Testis (tissue), 2 donors: ENCODE measurements at regions not wholly inside any gene's neighbourhood (a gene's known extent, or its start where the extent isn't known, plus 50 kb on each side); places are given as distances from the start of the nearest gene placed in this dataset.

Experiments used
- POLR2A ChIP-seq: fragments of 450-650 bp; IDR thresholded peaks from one replicate; pipeline ENCODE4 v1.6.1; 2017; ENCODE audit warnings: antibody characterized with exemption, mild to moderate bottlenecking, moderate library complexity
- TF ChIP-seq, protein P1 (sequence below), 3 experiments: fragments of 450-650 bp in 2 of 3; fragments of 200-600 bp in 1 of 3; sonication (generic) in 1 of 3; IDR thresholded peaks; one replicate each; pipeline ENCODE4 v1.5.1; 2016 to 2019; ENCODE audit warnings: antibody characterized with exemption in 3 of 3, mild to moderate bottlenecking in 2 of 3, moderate library complexity in 1 of 3

DNA sequence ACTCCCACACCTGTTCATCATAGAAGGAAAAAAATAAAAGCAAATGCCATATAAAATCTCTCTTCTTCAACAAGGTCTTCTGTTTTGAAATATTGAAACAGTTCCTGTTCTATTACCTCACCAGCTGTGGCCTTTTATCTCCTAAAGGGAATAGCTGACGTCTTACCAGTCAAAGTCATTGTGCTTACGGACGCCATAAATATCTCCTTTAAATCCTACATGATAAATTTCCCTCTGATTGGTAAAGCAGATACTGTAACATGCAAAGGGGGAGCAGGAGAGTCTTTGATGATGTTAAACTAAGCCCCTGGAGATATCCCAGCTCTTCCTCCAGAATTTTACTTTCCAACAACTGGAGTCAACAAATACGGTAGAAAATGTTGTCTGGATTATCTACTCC, 168.4 kb downstream of the ZC3H11B start:
- TF ChIP-seq, protein P1, sequence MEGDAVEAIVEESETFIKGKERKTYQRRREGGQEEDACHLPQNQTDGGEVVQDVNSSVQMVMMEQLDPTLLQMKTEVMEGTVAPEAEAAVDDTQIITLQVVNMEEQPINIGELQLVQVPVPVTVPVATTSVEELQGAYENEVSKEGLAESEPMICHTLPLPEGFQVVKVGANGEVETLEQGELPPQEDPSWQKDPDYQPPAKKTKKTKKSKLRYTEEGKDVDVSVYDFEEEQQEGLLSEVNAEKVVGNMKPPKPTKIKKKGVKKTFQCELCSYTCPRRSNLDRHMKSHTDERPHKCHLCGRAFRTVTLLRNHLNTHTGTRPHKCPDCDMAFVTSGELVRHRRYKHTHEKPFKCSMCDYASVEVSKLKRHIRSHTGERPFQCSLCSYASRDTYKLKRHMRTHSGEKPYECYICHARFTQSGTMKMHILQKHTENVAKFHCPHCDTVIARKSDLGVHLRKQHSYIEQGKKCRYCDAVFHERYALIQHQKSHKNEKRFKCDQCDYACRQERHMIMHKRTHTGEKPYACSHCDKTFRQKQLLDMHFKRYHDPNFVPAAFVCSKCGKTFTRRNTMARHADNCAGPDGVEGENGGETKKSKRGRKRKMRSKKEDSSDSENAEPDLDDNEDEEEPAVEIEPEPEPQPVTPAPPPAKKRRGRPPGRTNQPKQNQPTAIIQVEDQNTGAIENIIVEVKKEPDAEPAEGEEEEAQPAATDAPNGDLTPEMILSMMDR (IDR thresholded peaks at IDR 0.05) = no peak
- no peak for TF ChIP-seq POLR2A
